HG02678 (cell line): ENCODE measurements at regions not wholly inside any gene's neighbourhood (a gene's known extent, or its start where the extent isn't known, plus 50 kb on each side); places are given as distances from the start of the nearest gene placed in this dataset.

ENCODE experiments used
- ATAC-seq: cut with Tn5 transposase; IDR thresholded peaks from one replicate; pipeline ENCODE4 v1.9.1; 2021; ENCODE audit warnings: mild to moderate bottlenecking, moderate library complexity; ENCODE audit not compliant: unreplicated experiment

DNA sequence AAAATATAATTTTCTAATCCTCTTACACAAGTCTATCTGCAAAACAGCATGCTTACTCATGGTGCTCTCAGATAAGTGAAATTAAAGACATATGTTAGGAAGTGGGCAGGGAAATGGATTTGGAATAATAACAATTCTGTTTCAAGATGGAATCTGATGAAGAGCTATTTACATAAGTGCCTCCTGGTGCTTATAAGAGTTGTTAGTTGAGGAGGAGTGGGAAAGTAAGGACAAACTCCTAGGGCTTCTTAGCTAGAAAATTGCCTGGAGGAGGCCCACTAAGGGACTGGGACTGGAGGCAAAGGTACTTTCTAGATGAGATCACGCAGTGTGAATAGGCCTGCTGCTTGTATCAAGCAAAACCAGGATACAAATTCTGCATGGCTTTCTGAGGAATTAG, 939.8 kb downstream of the GLUD2 start:
- no peak for ATAC-seq

DNA sequence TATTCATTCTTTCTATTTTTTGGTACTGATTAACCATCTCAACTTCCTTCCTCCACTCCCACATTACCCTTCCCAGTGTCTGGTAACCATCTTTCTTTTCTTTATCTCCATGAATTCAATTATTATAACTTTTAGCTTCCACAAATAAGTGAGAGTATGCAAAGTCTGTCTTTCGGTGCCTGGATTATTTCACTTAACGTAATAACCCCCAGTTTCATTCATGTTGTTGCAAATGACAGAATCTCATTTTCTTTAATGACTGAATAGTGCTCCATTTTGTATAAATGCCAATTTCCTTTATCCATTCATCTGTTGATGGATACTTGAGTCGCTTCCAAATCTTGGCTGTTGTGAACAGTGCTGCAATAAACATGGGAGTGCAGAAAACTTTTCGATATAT, 940.4 kb downstream of the GLUD2 start:
- no peak for ATAC-seq

DNA sequence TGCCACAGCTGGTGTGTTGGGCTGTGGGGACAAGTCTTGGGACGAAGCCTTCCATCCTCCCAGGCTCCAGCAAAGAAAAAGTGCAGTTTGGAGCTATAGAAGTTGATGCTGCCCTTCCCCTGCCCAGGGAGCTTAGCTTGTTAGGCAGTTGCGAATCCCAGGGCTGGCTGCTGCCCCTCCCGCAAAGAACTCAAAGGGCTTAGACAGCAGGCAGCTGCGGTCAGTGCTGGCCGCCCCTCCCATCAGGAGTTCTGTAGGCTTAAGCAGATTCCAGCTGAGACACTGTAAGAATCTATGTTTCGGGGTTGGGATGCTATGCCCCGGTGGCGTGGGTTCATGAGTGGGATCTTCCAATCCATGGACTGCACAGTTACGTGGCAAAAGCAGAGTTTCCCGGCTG, 956.7 kb downstream of the GLUD2 start:
- ATAC-seq: no peak

DNA sequence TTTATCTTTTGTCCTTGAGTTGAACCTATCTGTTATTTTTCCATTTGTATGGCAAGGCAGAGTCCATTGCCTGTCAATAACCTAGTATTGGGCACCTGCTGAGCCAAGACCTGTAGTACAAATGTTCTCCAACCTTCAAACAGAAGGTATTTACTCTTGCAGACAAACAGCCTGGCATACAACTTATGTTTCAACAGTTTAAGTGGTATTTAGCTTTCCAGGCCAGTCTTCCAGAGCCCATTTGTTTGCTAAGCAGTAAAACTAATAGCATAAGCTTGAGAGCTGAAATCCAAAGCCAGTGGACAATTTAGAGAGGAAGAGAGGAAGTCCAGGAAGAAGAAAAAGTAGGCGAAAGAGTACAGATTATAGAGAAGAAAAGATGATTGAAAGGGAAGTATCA, 979.3 kb downstream of the GLUD2 start:
- ATAC-seq: no peak

DNA sequence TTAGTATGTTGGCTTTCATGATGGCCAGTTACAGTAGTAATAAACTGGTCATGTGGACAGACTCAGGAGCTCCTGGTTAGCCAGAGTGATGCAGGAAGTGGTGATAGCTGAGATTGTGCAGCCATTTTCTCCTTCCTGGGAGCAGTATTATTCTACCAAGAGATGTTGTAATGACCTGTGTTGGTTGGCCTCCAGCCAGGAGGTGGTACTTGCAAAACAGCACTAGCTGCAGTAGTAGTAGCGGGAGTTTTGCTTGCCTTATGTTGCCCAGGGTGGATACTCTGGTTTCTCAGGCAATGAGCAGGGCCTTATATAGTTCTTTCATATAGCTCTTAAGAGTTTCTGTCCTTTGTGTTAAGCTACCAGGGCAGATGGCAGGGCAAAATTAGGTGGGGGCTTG, 998.8 kb downstream of the GLUD2 start:
- no peak for ATAC-seq

DNA sequence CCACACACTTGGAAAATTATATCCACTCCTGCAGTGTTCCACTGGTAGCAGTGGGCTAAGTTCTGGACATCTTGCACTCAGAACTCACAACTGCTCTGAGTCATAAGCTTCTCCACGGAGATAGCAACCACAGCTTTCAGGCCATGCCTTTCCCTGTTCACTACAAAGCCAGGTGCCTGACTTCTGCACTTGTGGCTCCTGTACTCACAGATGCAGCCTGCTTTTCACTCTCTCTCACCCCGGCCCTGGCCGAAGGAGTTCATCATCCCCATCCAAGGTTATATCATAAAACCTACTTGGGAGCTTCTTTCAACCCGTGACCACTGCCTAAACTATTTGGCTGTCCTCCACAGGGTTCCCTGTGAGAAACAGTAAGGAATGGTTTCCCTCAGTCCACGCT, 999.4 kb downstream of the GLUD2 start:
- ATAC-seq: no peak

DNA sequence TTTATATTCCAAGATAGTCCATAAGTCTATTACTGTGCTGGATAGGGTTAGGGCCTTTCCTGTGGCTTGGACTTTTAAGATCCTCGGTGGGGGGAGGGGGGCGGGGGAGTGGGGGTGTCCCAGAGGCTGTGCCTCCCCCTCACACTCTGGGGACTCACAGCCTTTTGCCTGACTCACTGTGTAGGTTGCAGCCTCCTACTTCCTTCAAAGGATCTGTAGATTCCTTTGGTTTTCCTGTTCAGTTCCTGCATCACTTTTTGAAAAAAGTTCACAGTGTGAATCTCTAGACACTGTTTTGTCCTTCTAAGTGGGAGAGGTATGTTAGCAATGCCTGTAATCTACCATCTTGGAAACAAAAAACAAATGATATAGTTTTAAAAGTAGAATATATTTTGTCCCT, 999.9 kb downstream of the GLUD2 start:
- ATAC-seq: no peak

DNA sequence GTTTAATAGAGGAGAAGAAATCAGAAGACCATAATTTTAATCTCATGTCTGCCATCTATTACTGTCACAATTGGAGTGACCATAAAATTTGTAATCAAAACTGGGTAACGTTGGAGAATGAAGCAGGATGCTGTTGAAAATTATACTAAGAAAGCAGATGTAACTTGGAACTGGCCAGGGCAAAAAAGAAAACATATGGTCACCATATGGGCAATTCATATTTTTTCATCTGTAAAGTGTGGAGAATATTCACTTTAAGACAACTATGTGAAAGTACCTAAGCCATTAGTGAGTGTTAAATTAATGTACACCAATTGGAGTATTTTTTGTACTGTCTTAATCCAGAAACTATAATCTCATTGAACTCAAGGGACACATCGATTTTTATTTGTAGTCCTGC, 1008.0 kb downstream of the GLUD2 start:
- no peak for ATAC-seq

DNA sequence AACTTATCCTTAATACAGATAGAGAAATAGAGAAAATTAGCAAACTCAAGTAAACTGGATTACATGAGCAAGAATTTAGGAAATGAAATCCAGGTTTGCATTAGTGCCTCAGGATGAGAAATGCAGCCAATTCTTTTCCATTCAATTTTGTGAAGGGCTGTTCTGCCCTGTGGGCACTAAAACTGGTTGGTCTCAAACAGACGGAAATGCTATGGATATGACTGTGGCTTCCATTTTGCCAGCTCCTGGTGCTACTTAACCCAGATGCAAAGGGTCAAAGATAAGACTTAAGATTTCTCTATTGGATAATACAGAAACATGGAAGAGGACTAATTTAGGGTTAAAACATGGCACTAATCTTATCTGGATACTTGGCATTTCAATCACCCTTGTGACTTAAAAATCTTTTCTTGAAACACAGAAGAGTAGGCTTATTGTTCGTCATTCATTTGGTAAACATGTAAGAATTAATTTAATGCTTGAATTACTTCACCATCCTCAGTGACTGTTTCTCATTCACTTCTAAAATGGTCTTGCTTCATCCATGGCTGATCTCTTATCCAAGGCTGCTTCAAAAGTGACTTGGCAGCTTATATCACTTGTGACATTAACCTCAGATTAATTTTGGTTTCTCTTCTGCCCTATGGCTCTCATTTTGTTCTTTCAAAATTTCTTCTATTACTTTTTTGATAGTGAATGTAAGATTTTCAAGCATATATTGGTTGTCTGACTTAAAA, 1008.7 kb downstream of the GLUD2 start:
- no peak for ATAC-seq

DNA sequence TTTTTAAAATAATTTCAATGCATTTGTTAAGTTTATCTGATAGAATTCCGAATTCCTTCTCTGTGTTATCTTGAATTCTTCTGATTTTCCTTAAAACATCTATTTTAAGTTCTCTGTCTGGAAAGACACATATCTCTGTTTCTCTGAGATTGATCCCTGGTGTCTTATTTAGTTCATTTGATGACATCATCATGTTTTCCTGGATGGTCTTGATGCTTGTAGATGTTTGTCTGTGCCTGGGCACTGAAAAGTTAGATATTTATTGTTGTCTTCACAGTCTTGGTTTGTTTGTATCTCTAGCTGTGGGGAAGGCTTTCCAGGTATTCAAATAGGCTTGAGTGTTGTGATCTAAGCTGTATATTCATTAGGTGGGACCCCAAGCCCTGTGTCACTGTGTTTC, 1028.8 kb downstream of the GLUD2 start:
- no peak for ATAC-seq

DNA sequence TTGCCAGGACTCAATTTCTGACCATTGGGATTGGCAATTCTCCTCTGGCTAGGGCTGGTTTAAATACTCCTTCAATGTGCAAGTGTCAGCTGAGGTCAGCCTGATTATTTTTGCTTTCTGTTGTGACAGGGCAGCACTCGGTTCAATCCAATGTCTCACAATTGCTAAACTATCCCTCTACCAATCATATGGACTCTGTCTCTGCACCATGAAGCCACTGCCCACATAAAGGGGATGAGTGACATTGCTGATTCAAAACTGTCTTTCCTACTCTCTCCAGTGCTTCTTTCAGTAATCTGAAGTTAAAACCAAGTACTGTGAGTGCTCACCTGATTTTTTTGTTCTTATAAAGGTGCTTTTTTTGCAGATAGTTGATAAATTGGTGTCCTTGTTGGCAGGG, 1030.7 kb downstream of the GLUD2 start:
- no peak for ATAC-seq

DNA sequence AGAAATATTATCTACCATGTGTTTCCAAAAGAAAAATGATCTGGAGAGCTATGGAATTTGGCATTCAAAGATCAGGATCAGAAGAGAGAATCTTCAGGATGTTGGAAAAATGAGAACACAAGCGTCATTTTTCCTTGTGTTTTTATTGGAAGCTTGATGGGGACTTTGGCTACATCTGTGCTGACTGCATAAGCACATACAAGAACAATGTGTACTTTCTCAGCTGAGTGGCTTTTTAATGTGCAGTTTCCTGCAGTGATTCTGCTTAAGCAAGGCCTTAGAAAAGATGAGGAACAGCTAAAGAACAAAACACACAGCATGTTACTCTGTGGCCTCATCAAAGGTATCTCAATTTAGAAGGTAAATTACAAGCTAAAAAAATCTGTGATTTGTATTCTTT, 1039.9 kb downstream of the GLUD2 start:
- no peak for ATAC-seq

DNA sequence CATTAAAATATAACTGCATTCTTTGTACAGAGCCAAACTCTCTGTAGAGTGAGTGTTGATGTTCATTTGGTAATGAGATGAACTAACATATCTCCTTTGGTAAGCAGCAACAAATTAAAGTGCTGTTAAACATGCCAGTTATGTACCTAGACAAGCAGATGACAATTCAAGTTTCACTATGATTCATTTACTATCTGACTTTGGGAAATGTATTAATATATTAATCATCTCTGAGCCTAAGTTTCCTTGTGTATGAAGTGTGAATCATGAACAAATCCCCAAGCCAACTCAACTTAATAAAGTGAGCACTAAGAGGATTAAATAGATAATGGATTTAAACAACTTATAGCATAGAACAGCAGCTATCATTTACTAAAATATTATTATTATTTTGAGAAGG, 1044.2 kb downstream of the GLUD2 start:
- no peak for ATAC-seq

DNA sequence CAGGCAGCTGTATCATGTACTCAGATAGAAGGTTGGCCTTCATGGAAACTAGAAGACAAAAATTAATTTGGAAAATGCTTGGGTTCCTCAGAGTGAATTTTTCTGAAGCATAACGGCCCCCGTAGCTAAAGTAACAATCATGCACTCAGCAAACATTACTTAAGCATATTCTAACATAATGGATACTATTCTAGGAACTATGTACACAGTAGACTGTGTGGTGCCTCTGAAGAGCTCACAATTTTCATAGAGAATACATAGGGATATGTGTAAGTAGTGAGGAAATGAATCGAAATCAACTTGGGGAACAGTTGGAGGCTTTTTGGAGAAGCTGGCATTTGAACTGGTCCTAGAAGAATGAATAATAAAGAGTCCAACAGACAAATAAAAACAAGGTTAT, 1045.0 kb downstream of the GLUD2 start:
- no peak for ATAC-seq

DNA sequence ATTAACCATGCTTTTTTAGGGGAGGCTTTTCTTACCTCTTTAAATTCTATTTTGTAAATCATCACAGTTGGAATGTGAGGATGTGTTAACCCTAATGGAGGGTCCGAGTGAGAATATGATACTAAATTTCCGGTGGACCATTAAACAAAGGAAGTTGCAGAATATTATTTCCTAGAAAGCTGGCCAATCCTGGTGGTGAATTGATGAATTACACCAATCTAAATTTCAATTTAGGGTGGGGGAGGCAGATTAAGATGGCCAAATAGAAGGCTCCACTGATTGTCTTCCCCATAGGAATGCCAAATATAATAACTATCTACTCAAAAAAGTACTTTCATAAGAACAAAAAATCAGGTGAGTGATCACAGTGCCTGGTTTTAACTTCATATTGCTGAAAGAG, 1045.6 kb downstream of the GLUD2 start:
- ATAC-seq: no peak

DNA sequence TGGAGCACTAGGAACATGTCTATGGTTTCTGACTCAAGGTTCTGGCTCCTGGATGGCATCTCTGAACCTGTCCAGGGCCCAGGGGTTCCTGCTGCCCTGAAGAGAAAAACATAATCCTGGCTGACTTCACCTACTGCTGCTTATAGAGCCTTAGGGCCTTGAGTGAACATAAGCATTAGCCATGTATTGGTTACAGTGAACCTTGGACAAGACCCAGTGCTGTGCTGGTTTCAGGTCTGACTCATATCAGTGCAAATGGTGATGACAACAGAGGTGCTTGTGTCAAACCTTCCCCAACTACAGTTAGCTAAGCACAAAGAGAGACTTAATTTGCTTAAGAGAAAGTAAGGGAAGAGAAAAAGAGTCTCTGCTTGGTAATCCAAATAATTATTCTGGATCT, 1047.2 kb downstream of the GLUD2 start:
- ATAC-seq: no peak

DNA sequence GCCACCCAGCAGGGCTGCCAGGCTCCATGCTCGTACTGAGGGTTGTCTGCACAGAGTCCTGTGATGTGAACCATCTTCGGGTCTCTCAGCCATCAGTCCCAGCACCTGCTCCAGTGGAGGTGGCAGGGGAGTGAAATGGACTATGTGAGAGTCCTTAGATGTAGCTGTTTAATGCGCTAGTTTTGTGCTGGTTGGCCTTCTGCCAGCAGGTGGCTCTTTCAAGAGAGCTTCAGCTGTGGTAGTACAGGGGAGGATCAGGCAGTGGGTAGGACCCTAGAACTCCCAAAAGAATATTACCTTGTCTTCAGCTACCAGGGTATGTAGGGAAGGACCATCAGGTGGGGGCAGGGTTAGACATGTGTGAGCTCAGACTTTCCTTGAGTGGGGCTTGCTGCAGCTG, 1066.0 kb downstream of the GLUD2 start:
- ATAC-seq: no peak

DNA sequence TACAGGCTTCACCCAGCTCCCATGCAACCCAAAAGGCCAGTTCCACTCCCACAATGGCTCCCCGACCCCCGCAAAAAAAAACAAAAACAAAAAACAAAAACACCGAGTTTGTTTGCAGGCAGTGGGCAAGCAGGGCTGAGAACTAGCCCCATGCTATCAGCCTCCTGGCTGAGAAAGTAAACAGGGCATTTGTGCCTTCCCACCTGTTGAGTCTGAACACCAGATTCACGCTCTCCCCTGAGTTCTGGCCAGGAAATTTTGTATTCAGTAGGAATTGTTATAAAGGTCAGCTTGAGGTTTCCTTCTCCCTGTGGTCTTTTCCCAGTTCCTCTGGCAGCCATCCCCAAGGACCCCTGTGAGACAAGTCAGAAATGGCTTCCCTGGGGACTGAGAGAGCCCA, 1066.5 kb downstream of the GLUD2 start:
- ATAC-seq: no peak

DNA sequence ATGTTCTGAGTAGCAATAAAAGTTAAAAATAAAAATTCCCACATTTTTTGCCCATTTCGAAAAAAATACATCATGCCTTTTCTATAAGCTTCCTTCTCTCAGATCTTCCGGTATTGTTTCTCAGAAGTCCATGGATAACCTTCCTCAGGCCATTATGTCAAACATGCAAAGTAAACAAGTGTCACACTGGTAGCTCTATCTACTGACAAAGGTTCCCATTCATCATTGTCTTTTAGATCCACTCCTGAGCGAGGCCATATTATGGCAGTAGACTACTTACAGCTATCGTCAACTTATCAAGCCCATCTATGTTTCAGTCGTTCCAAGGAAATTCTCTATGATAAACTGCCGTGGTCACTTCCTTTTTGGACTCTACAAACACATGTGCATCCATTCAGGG, 1068.2 kb downstream of the GLUD2 start:
- no peak for ATAC-seq

DNA sequence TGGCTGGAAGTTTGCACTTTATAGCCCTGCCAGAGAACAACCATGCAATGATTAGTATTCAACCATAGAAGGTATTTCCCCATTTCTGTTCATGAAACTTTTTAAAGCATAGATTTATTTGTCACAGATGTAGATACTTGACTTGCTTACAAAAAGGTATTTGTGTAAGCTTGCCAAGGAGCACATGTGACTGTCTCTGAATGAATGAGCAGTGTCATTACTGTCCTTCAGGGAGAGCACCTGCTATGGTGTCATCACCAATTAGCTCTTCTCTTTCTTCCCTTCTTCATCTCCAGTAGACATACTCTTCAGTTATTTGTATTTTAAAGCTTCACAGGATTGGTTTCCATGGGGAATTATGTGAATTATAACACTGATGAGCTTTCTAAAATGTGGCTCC, 1064.7 kb upstream of the GRIA3 start:
- ATAC-seq: no peak

DNA sequence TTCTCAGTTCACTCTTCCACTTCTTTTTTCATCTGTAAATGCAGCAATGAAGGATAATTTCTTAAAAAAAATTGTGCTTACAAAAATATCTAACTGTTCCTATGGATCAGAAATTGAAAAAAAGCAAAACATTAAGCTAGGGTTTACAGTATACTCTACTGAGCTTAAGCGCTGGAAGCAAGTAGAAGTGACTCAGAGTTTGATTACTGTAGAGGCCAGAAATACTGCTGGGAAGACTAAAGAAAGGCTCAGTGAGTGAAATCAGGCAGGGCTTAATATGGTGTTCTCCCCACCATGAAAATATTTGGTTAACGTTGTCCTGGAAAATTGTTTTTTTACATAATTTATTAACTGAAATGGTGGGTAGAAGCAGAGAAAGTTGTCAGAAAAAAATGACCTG, 1061.8 kb upstream of the GRIA3 start:
- no peak for ATAC-seq

DNA sequence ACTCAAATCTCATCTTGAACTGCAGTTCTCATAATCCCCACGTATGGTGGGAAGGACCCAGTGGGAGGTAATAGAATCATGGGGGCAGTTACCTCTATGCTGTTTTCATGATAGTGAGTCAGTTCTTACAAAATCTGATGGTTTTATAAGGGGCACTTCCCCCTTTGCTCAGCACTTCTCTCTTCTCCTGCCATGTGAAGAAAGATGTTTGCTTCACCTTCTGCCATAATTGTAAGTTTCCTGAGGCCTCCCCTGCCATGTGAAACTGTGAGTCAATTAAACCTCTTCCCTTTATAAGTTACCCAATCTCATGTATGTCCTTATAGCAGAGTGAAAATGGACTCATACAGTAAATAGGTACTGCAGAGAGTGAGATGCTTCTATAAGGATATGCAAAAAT, 1050.6 kb upstream of the GRIA3 start:
- no peak for ATAC-seq

DNA sequence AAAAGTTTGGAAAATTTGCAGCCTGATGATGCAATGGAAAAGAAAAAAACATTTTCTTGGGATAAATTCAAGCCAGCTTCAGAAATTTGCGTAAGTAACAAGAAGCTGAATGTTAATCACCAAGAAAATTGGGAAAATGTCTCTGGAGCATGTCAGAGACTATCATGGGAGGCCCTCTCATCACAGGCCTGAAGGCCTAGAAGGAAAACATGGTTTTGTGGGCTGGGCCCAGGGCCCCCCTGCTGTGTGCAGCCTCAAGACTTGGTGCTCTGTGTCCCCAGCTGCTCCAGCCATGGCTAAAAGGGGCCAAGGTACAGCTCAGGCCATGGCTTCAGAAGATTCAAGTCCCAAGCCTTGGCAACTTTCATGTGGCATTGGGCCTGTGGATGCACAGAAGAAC, 1049.8 kb upstream of the GRIA3 start:
- no peak for ATAC-seq

DNA sequence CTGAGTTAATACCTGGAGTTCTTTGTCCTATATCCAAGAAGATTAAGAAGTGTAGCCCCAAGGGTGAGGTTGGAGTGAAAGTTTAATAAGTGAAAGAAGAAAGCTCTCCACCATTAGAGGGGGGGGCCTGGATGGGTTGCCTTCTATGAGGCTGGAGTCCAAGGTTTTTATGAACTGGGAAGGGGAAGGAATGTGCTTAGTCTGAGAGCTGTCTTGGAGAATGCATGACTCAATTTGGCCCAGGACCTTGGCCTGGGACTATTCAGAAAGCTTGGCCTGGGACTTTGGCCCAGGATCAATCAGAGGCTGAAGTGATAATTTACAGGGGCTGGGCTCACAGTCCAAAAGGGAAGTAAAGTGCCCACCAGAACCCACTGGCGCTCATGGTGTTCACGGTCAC, 1049.0 kb upstream of the GRIA3 start:
- no peak for ATAC-seq
